OCI-LY1 (cell line): ENCODE measurements at regions not wholly inside any gene's neighbourhood (a gene's known extent, or its start where the extent isn't known, plus 50 kb on each side); places are given as distances from the start of the nearest gene placed in this dataset.

Experiments
- H2AFZ ChIP-seq: fragments of 200-600 bp; sonication (generic), shearing (Covaris generic); 2 replicates; pipeline ENCODE4 v1.6.0; 2014; ENCODE audit warnings: antibody characterized with exemption, mild to moderate bottlenecking, low read length
- H3F3A ChIP-seq: fragments of 200-600 bp; sonication (generic), shearing (Covaris generic); 2 replicates; pipeline ENCODE4 v1.6.0; 2014; ENCODE audit warnings: mild to moderate bottlenecking, antibody characterized with exemption, low read length, moderate library complexity; ENCODE audit not compliant: insufficient read depth
- H3K27ac ChIP-seq: fragments of 200-600 bp; sonication (generic); 2 replicates; pipeline ENCODE4 v1.5.1; 2014; ENCODE audit warnings: low read length, mixed run types, mild to moderate bottlenecking, low read depth; ENCODE audit not compliant: poor library complexity, severe bottlenecking
- H3K27me3 ChIP-seq: fragments of 200-600 bp; sonication (generic); 2 replicates; pipeline ENCODE4 v1.6.0; 2014; ENCODE audit warnings: antibody characterized with exemption, mild to moderate bottlenecking, low read length, moderate library complexity; ENCODE audit not compliant: insufficient read depth
- H3K36me3 ChIP-seq: fragments of 200-600 bp; sonication (generic); 2 replicates; pipeline ENCODE4 v1.6.1; 2014; ENCODE audit warnings: mild to moderate bottlenecking, antibody characterized with exemption, low read length, moderate library complexity, mixed read lengths; ENCODE audit not compliant: insufficient read depth
- H3K4me1 ChIP-seq: fragments of 200-600 bp; sonication (generic); 2 replicates; pipeline ENCODE4 v1.5.1; 2014; ENCODE audit warnings: mild to moderate bottlenecking, low read length, moderate library complexity; ENCODE audit not compliant: insufficient read depth, severe bottlenecking
- H3K4me2 ChIP-seq: fragments of 200-600 bp; sonication (generic), shearing (Covaris generic); 2 replicates; pipeline ENCODE4 v1.6.1; 2014; ENCODE audit warnings: low read length
- H3K4me3 ChIP-seq: fragments of 200-600 bp; sonication (generic); 2 replicates; pipeline ENCODE4 v1.5.1; 2014; ENCODE audit warnings: low read length, low read depth, mild to moderate bottlenecking, mixed read lengths; ENCODE audit not compliant: poor library complexity, severe bottlenecking
- H3K79me2 ChIP-seq: fragments of 200-600 bp; shearing (Covaris generic); 2 replicates; pipeline ENCODE4 v1.6.1; 2016; ENCODE audit warnings: mixed run types, low read length, mixed read lengths; ENCODE audit not compliant: insufficient read depth
- H3K9ac ChIP-seq: fragments of 200-600 bp; sonication (generic), shearing (Covaris generic); 2 replicates; pipeline ENCODE4 v1.6.1; 2014; ENCODE audit warnings: mild to moderate bottlenecking, low read length, mixed read lengths
- H3K9me2 ChIP-seq: fragments of 200-600 bp; sonication (generic), shearing (Covaris generic); 2 replicates; pipeline ENCODE4 v1.6.1; 2014; ENCODE audit warnings: low read depth, mild to moderate bottlenecking, low read length, mixed read lengths
- H3K9me3 ChIP-seq: fragments of 200-600 bp; shearing (Covaris generic); 2 replicates; pipeline ENCODE4 v1.6.1; 2014; ENCODE audit warnings: low read length, mixed read lengths
- H4K20me1 ChIP-seq: fragments of 200-600 bp; sonication (generic), shearing (Covaris generic); 2 replicates; pipeline ENCODE4 v1.6.0; 2016; ENCODE audit warnings: mild to moderate bottlenecking, low read length; ENCODE audit not compliant: insufficient read depth
- CTCF ChIP-seq: fragments of 200-600 bp; sonication (generic), shearing (Covaris generic); IDR thresholded peaks from 2 replicates; pipeline ENCODE4 v1.5.1; 2017; ENCODE audit warnings: mild to moderate bottlenecking, antibody characterized with exemption, low read length, moderate library complexity, mixed read lengths
- EZH2 ChIP-seq: fragments of 200-600 bp; sonication (generic), shearing (Covaris generic); IDR thresholded peaks from 2 replicates; pipeline ENCODE4 v1.8.0; 2017; ENCODE audit warnings: borderline replicate concordance, mixed run types, mild to moderate bottlenecking, antibody characterized with exemption, low read length, moderate library complexity, mixed read lengths

GRCh38 chr3:177832880-177833279 is 635.6 kb upstream of the TBL1XR1 start:
- H2AFZ ChIP-seq, result no peak overlapping the region
- H3K79me2 ChIP-seq, result no peaks in the 10 kb centered on the region
- no peaks in the 10 kb centered on the region for H3K9me3 ChIP-seq
- no peaks in the 10 kb centered on the region for H4K20me1 ChIP-seq
- no peaks in the 10 kb centered on the region for H3K9me2 ChIP-seq
- TF ChIP-seq EZH2 (no peak), CTCF (no peak)
- no peak overlapping the region for H3K9ac ChIP-seq
- H3K27me3 ChIP-seq, result no peaks in the 10 kb centered on the region
- no peaks in the 10 kb centered on the region for H3F3A ChIP-seq
- H3K4me3 ChIP-seq, result no peak overlapping the region
- no peak overlapping the region for H3K27ac ChIP-seq
- no peaks in the 10 kb centered on the region for H3K4me1 ChIP-seq
- no peaks in the 10 kb centered on the region for H3K36me3 ChIP-seq
- H3K4me2 ChIP-seq, result no peak overlapping the region

GRCh38 chr3:177833332-177833731 is 636.0 kb upstream of the TBL1XR1 start:
- H4K20me1 ChIP-seq, result no peaks in the 10 kb centered on the region
- H3K9me2 ChIP-seq, result no peaks in the 10 kb centered on the region
- no peak overlapping the region for H3K4me2 ChIP-seq
- H3K9ac ChIP-seq, result no peak overlapping the region
- no peaks in the 10 kb centered on the region for H3K79me2 ChIP-seq
- no peaks in the 10 kb centered on the region for H3K4me1 ChIP-seq
- no peaks in the 10 kb centered on the region for H3F3A ChIP-seq
- H3K4me3 ChIP-seq, result no peak overlapping the region
- no peak overlapping the region for H3K27ac ChIP-seq
- H3K27me3 ChIP-seq, result no peaks in the 10 kb centered on the region
- H2AFZ ChIP-seq, result no peak overlapping the region
- H3K36me3 ChIP-seq, result no peaks in the 10 kb centered on the region
- no peaks in the 10 kb centered on the region for H3K9me3 ChIP-seq
- TF ChIP-seq CTCF (no peak), EZH2 (no peak)

- no peaks in the 10 kb centered on the region for H3K79me2 ChIP-seq
- no peaks in the 10 kb centered on the region for H3K27me3 ChIP-seq
- H4K20me1 ChIP-seq, result no peaks in the 10 kb centered on the region
- H3K36me3 ChIP-seq, result no peaks in the 10 kb centered on the region
- no peak overlapping the region for H3K9ac ChIP-seq
- H3K27ac ChIP-seq, result no peak overlapping the region
- TF ChIP-seq EZH2, result no peak
- no peak overlapping the region for H2AFZ ChIP-seq
- no peak overlapping the region for H3K4me2 ChIP-seq
- H3K9me2 ChIP-seq, result no peaks in the 10 kb centered on the region
- H3K4me3 ChIP-seq, result no peak overlapping the region
- no peaks in the 10 kb centered on the region for H3F3A ChIP-seq
- H3K9me3 ChIP-seq, result no peaks in the 10 kb centered on the region
- H3K4me1 ChIP-seq, result no peaks in the 10 kb centered on the region
Measured at GRCh38 chr3:177835008-177835407, 637.7 kb upstream of the TBL1XR1 start.

- H3F3A ChIP-seq, result no peaks in the 10 kb centered on the region
- no peaks in the 10 kb centered on the region for H4K20me1 ChIP-seq
- H3K27me3 ChIP-seq, result no peaks in the 10 kb centered on the region
- no peak for TF ChIP-seq EZH2
- no peak for TF ChIP-seq CTCF
- no peak overlapping the region for H3K4me3 ChIP-seq
- no peaks in the 10 kb centered on the region for H3K79me2 ChIP-seq
- no peaks in the 10 kb centered on the region for H3K9me2 ChIP-seq
- H3K9ac ChIP-seq, result no peak overlapping the region
- H3K9me3 ChIP-seq, result no peaks in the 10 kb centered on the region
- no peak overlapping the region for H3K4me2 ChIP-seq
- H3K4me1 ChIP-seq, result no peaks in the 10 kb centered on the region
- no peaks in the 10 kb centered on the region for H3K36me3 ChIP-seq
- H2AFZ ChIP-seq, result no peak overlapping the region
- H3K27ac ChIP-seq, result no peak overlapping the region
Measured at GRCh38 chr3:177835917-177836316, 638.6 kb upstream of the TBL1XR1 start.
